ENCODE measurements at regions not wholly inside any gene's neighbourhood (a gene's known extent, or its start where the extent isn't known, plus 50 kb on each side); places are given as distances from the start of the nearest gene placed in this dataset.

DNA sequence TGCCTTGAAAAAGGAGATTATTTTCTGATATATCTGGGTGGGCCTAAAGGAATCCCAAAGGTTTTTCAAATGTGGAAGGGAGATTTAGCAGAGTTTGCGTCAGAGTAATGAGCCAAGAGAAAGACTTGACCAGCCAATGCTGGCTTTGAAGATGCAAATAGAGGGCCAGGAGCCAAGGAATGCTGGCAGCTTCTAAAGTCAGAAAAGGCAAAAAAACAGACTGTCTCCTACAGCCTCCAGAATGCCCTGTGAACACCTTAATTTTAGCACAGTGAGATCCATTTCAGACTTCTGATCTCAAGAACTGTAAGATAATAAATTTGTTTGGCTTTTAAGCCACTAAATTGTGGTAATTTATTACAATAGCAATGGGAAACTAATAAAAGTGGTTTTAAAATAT, 122.6 kb upstream of the FREM1 start:
- TF ChIP-seq EZH2 (IDR thresholded peaks at IDR 0.05; ENCODE audit: low read depth, unreplicated experiment) = no peak
- TF ChIP-seq CTCF (conservative IDR thresholded peaks at IDR 0.05; ENCODE audit: low read depth in 2 of 2) = no peak
- TF ChIP-seq REST (IDR thresholded peaks at IDR 0.05; ENCODE audit: unreplicated experiment) = no peak
- TF ChIP-seq JUNB (IDR thresholded peaks at IDR 0.05; ENCODE audit: unreplicated experiment) = no peak
- TF ChIP-seq POLR2AphosphoS5 (IDR thresholded peaks at IDR 0.05; ENCODE audit: low read depth) = no peak
- no peak for TF ChIP-seq CREB1 (CRISPR knock-in tag; IDR thresholded peaks at IDR 0.05; ENCODE audit: low read depth)
- TF ChIP-seq EZH2phosphoT487 (IDR thresholded peaks at IDR 0.05; ENCODE audit: unreplicated experiment) = no peak

Data from GM23338 (cell line).